ENCODE measurements at regions not wholly inside any gene's neighbourhood (a gene's known extent, or its start where the extent isn't known, plus 50 kb on each side); places are given as distances from the start of the nearest gene placed in this dataset.

- DNase-seq = no peak
These were observed 380.3 kb upstream of the LCORL start for GRCh38 chr4:18401868-18402267.

GRCh38 chr4:18401425-18401824 lies 379.9 kb upstream of the LCORL start:
- DNase-seq = no peak

GRCh38 chr4:18398661-18399060 lies 377.1 kb upstream of the LCORL start:
- DNase-seq = no peak

GRCh38 chr4:18397681-18398390 lies 376.3 kb upstream of the LCORL start:
- DNase-seq = no peak

- no peak for DNase-seq
These were observed 373.1 kb upstream of the LCORL start for GRCh38 chr4:18394656-18395055.

- no peak for DNase-seq
These were observed 369.8 kb upstream of the LCORL start for GRCh38 chr4:18391354-18391728.

GRCh38 chr4:18390655-18391353 lies 369.2 kb upstream of the LCORL start:
- DNase-seq = no peak

- no peak for DNase-seq
These were observed 367.6 kb upstream of the LCORL start for GRCh38 chr4:18389115-18389514.

GRCh38 chr4:18388039-18388438 lies 366.5 kb upstream of the LCORL start:
- no peak for DNase-seq

- DNase-seq = no peak
These were observed 359.6 kb upstream of the LCORL start for GRCh38 chr4:18381186-18381585.

GRCh38 chr4:18369561-18369960 lies 348.0 kb upstream of the LCORL start:
- no peak for DNase-seq

GRCh38 chr4:18366892-18367291 lies 345.3 kb upstream of the LCORL start:
- peak; percentile 20 to 25 for DNase-seq

GRCh38 chr4:18366136-18366535 lies 344.6 kb upstream of the LCORL start:
- no peak for DNase-seq

GRCh38 chr4:18343581-18343980 lies 322.0 kb upstream of the LCORL start:
- DNase-seq = no peak

GRCh38 chr4:18342847-18343246 lies 321.3 kb upstream of the LCORL start:
- no peak for DNase-seq

GRCh38 chr4:18321956-18322530 lies 300.5 kb upstream of the LCORL start:
- DNase-seq = no peak

- no peak for DNase-seq
These were observed 297.9 kb upstream of the LCORL start for GRCh38 chr4:18319431-18319830.

GRCh38 chr4:18318682-18319388 lies 297.3 kb upstream of the LCORL start:
- no peak for DNase-seq

GRCh38 chr4:18314731-18315130 lies 293.2 kb upstream of the LCORL start:
- DNase-seq = no peak

GRCh38 chr4:18297684-18298083 lies 276.1 kb upstream of the LCORL start:
- no peak for DNase-seq

- DNase-seq = no peak
These were observed 274.9 kb upstream of the LCORL start for GRCh38 chr4:18296411-18296810.

GRCh38 chr4:18294846-18295245 lies 273.3 kb upstream of the LCORL start:
- DNase-seq = no peak

GRCh38 chr4:18294021-18294420 lies 272.5 kb upstream of the LCORL start:
- DNase-seq = no peak

- no peak for DNase-seq
These were observed 270.9 kb upstream of the LCORL start for GRCh38 chr4:18292411-18292810.
